Mammary epithelial cell (primary cell): ENCODE measurements at regions not wholly inside any gene's neighbourhood (a gene's known extent, or its start where the extent isn't known, plus 50 kb on each side); places are given as distances from the start of the nearest gene placed in this dataset.

Experiments
- EZH2 ChIP-seq: IDR thresholded peaks from 2 replicates; pipeline ENCODE4 v1.6.1; 2012; ENCODE audit warnings: low read length, inconsistent platforms, borderline replicate concordance
- TF ChIP-seq, protein P1 (sequence below), 2 donors: IDR thresholded peaks in 1 of 2; conservative IDR thresholded peaks in 1 of 2; 2 replicates each; pipeline ENCODE4 v1.5.1; 2011 to 2012; ENCODE audit warnings: inconsistent platforms in 2 of 2, low read length in 2 of 2, mild to moderate bottlenecking in 2 of 2, control low read depth in 1 of 2, low read depth in 1 of 2; ENCODE audit not compliant: insufficient read depth in 1 of 2; ENCODE audit errors: extremely low read depth in 1 of 2

DNA sequence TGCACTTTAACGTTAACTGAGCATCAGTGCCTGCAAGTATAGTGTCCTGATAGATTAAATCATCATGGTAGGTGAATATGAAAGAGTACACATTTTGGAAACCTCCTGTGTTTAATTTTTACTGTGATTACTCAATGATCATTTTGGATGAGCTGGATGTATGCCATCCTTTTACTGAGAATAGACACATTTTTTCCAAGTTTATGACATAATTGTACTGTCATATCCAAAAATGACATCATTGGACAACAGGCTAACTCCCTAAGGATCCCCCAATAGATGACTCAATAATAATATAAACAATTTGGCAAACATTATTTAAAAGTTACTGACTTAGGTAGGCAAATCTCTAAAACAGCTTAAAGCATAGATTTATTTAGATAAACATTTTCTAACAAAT, 410.8 kb upstream of the REG3G start:
- TF ChIP-seq, protein P1, sequence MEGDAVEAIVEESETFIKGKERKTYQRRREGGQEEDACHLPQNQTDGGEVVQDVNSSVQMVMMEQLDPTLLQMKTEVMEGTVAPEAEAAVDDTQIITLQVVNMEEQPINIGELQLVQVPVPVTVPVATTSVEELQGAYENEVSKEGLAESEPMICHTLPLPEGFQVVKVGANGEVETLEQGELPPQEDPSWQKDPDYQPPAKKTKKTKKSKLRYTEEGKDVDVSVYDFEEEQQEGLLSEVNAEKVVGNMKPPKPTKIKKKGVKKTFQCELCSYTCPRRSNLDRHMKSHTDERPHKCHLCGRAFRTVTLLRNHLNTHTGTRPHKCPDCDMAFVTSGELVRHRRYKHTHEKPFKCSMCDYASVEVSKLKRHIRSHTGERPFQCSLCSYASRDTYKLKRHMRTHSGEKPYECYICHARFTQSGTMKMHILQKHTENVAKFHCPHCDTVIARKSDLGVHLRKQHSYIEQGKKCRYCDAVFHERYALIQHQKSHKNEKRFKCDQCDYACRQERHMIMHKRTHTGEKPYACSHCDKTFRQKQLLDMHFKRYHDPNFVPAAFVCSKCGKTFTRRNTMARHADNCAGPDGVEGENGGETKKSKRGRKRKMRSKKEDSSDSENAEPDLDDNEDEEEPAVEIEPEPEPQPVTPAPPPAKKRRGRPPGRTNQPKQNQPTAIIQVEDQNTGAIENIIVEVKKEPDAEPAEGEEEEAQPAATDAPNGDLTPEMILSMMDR (conservative IDR thresholded peaks at IDR 0.05 in 1 of 2, IDR thresholded peaks at IDR 0.05 in 1 of 2; ENCODE audit: extremely low read depth in 1 of 2, insufficient read depth in 1 of 2, low read depth in 1 of 2, low read length in 2 of 2) = no peak
- no peak for TF ChIP-seq EZH2
